NCI-H128 (cell line): ENCODE measurements at regions not wholly inside any gene's neighbourhood (a gene's known extent, or its start where the extent isn't known, plus 50 kb on each side); places are given as distances from the start of the nearest gene placed in this dataset.
"Not testable (repeated sequence)": the region's sequence is repeated elsewhere in the genome, so short reads cannot be mapped to it uniquely, and the experiment has no call there.

ENCODE experiments used
- DNase-seq: peaks from one replicate; lab custom pipeline; 2025; ENCODE audit not compliant: unreplicated experiment; lab: John Stamatoyannopoulos, UW

DNA sequence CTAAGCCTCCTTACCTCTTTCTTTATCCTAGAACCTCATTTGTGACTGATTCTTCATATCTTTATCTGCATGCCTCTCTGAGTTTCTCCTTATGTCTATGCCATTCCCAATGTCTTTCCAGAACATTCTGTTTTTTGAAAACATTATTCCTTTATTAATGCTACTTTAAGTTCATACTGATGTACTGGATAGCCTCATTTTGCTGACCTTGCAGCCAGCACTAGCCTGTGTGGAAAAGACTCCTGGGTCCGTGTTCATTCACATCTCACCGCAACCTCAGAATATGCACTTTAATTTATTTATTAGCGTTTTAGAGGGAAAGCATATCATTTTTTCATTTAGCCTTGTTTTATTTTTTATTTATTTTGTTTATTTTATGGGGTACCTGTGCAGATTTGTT, 208.1 kb upstream of the NPVF start:
- DNase-seq = no peak

DNA sequence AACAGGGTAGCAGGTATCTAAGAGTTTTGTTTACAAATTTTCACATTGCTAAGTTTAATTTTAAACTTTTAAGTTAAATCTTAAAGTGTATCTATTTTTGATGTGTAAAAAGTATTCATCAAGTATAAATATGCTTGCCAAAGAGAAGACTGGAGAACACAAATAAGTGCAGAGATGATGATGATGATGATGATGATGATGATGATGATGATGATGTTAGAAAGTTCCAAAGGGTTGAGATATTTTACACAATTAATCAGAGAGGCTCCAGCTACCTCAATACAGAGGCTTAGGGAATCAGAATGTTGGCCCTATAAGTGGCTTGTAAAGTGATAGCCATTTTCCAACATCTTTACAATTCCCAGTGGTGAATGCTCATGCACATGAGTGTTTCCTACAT, 209.0 kb upstream of the NPVF start:
- no peak for DNase-seq

DNA sequence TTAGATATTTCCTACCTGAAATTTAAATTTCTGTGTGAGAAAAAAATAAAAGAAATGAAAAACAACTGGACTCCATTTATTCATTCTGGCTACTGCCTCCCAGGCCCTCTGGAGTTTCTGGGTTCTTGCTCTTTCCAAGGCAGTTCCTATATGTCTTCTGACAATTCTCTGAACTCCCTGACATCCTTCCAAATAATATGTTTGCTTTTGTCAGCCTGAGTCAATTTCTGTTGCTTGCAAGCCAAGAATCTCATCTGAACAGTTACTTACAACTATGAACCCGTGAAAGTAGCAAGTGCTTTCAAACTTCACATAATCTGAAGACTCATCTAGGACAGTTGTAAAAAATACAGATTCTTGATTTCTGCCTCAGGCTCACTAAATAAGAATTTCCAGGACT, 216.7 kb upstream of the NPVF start:
- no peak for DNase-seq

DNA sequence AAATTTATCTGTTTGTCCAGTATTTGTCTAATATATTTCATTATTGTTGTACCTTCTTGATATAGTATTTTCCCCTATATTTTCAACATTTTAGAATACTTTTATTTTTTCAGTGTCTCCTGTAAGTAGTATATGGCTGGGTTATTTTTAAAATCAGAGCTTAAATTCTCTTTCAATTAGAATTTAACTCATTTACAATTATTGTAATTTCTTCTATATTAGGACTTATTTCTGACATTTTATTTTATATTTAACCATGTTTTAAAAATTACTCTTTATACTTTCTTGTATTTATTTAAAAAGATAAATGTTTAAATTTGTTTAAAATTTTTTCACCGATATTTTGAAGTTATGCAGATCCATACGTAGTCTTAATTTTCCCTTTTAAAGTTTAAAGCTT, 220.0 kb upstream of the NPVF start:
- DNase-seq = no peak

DNA sequence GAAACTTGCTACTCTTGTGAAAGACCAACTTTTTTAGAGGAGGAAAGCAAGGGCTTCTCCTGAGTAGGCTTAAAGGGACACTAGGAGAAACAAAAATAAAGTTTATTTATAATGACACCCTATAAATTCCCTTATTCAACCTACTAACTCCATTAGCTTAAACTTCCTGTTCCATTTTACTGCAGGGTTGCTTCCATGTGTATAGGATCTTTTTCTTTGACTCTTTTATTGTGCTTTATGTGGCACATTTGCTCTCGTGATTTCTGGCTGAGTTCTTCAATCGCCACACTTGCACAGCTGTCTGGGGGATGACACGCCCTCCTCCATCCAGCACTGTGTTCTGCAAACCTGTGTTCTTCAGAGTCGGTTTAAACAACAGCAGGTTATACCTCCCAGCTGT, 225.7 kb upstream of the NPVF start:
- no peak for DNase-seq

DNA sequence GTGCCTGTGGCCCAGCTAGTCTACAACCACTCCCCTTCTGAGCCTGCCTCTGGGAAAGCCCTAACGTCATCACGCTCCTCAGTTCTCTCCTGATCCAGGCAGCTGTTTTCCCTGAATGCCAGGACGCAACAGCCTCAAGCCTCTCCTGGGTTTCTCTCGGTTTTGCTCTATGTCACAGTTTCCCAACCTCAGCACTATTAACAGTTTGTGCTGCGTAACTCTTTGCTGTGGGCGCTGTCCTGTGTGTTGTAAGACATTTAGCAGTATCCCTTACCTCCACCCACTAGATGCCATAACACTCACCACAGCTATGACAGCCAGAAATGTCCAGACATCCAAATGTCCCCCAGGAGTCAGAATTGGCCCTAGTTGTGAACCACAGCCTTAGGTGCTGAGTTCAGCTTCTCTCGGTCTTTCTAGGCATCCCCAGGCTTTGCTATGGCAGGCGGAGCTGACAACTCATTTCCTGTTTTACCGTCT, 226.3 kb upstream of the NPVF start:
- DNase-seq = no peak

DNA sequence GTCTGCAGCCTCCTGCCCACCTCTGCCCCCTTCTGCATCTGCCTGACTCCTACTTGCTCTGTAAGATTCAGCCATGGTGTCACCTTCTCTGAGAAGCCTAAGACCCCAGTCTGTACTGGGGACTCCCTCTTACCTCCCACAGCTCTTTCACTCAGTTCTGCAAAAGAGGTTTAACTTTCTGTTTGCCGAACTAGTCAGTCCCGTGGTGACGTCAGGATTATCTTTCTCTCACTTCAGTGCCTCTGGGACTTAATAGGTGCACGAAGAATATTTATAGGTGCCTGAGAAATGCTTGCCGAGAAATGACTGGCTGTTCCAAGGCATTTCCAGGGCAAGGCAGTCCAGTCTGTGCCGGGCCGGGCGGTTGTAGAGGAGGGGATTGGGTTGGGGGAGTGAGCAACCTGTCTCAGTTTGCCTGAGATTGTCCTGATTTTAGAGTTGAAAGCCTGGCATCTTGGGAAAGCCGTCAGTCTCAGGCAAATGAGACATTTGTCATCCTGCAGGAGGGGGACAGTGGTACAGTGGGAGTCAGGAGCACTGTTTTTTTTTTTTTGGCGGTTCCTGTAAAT, 227.5 kb upstream of the NPVF start:
- no peak for DNase-seq

DNA sequence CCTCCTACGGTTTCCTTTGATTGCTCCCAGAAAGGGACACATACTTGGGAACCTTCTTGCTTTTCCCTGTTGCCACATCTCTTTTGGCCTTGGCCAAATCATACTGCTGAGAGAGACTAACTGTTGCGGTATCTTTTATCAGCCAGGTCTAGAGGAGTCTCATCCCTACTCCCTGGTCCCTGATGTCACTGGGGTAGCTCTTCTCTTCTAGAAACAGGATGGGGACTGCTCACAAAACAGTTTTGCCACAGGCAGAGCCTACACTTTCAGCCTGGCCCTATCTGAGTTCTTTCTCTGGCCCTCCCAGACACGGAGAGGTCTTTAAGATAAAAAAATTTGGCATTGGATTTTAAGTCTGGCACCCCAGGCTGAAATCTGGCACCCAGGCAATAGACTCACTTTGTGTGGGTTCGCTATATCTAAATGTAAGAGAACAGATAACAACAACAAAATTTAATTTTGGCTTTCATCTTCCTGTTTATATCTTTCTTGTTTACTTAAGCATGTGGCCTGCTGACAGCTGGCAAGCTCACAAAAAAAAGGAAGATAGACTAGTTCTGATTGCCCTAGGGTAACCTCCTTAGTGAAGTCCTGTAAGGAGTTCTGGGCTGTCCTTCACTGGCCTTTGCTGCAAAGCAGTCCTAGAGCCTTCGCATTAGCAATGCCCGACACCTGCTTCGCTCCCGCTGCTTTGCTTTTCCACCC, 228.3 kb upstream of the NPVF start:
- no peak for DNase-seq

DNA sequence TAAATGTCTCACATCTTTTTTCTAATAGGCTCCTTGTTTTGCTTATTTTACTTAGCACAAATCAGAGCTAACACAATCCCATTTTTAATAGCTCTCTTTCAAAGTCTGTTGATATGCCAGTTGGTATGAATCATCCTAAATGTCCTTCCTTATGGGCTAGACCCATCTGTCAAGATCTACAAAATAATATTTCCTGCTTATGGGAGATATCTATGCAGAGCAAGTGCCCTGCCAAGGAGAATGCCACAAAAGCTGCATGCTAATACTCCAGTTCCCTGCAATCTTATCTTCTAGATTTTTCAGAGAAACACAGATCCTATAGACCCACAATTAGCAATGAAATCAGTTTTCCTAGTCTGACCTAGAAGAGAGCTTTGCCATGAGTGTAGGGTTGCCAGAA, 230.8 kb upstream of the NPVF start:
- DNase-seq = no peak

DNA sequence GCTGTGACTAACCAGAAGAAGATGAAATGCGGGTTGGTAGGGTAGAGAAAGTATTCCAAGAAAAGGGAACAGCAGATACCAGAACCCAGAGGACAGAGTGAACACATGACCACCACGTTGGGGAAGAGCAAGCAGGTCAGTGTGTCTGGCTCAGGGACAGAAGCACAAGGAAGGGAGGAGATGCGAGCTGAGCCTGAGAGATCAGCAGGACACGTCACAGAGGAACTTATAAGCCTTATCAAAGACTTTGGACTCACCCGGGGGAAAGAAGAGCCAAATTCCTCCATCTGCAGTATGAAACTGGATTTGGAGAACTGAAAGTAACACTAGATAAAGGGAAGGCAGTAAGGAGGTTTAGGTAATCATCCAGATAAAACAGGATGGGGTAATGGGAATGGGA, 232.1 kb upstream of the NPVF start:
- DNase-seq = no peak

DNA sequence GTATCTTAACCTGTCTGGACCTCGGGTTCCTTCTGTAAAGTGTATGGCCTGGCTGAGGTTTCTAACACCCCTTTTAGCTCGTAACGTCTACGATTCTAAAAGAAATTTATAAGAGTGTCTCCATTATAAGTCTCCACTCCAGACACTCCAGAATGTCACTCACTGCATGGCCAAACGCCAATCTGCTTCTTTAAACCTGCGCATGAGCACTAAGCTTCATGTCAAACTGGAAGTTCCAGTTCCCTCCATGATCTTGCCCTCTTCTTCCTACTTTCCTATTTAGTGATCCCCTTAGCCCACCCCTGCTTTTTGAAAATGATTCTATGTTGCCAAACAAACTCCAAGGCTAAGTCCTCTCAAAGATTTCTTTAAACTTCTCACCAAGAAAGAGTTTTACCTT, 241.4 kb upstream of the NPVF start:
- no peak for DNase-seq

DNA sequence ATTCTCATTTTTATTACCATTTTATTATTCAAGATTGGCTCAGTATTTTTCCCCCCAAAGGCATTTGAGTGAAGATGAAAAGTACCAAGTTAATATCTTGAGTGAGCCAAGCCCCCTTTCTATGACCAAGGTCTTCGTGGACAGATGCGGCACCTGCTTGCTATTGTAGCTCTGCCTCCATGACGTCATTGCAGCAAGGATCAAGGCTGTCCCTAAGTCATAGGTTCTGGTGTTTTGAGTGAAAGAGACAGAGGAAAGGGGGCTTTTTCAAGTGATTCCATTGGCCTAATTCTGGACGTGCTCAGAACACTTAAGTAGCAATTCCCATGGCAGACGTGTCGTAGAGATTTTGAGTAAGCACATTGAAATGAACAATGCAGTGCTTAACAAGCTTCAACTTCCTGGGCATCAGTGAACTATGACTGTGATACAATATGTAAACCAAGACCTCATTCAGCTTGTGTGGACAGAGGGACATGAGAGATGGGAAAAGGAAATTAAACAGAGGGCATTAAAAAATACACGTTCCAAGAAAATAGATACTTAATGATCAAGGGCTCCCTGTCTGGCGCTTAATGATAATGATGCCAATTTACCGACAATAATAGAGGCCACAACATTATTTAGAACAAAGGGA, 248.7 kb upstream of the NPVF start:
- no peak for DNase-seq

DNA sequence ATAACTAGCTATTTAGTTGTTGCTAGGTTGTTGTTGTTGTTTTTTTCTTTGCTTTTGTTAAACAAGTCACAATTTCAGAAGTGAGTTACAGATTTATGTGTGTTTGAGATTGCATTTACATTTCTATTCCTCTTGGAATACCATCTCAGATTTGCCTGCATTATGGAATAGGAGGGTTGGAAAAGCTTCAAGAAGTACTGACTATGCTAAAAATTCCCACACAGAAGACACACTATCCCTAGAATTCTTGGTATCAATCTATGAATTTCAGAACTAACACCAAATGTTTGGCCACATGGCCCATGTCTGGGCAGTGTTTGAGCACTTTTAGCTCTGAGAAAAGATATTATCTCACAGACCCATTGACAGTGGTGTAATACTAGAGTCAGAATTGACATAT, 249.9 kb upstream of the NPVF start:
- DNase-seq = not testable (repeated sequence)

DNA sequence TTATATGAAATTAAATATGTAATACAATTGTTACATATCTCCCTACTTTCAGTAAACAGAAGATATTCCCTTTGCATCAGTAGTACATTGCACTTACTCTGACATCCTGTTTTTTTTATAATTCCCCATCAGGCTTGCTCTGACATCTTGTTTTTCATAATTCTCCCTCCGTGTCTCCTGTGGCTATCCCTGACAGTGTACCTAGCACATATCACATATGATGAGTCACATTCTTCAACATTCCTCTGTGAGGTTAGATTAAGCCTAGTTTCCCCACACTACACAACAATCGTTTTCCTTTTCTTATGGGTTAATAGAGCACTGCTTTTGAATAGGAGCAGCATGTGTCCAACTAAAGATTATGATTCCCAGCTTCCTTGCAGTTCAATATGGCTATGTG, 250.6 kb upstream of the NPVF start:
- no peak for DNase-seq

DNA sequence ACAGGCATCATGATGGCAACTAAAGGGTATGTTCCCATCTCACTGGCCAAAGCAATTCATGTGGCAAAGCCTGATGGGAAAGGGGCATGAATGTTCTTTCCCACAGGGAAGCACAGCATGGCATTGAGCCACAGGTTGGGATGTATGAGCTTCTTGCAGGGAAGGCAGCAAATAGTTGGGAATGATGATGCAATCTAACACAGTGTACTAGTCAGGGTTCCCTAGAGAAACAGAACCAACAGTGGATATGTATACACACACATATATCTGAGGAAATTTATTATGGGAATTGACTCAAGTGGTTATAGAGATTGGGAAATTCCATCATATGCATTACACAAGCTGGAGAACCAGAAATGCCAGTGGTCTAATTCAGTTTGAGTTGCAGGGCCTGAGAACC, 253.6 kb upstream of the NPVF start:
- no peak for DNase-seq

DNA sequence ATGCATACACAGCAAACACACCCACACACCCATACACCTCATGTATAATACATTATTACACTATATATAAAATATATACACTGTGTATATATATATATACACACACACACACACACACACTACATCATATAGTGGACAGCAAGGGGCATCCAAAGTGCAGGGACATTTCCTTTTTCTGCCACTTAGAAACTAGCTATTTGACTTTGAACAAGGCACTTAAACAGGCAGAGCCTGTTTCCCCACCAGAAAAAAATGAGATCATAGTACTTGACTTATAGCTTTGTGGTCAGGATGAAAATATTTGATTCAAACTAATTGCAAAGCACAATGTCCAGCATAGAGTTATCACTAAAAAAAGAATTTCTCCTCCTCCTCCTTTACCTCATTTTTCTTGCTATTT, 254.3 kb upstream of the NPVF start:
- no peak for DNase-seq

DNA sequence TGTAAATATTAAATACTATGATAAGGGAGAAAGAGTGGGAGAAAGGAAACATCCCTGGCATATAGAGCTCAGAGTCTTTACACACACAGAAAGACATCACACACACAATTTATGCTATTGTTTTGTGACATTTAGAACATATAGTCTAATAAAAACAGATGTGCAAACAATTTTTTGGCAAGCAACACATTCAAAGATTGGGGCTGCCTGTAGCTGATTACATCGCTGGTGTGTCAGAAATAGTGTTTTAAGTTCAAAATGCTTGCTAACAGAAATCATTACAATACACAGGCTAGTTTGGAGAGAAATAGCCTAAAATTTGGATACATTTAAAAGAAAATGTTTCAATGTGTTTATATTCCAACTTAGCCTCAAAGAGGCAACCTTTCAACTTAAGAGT, 256.7 kb upstream of the NPVF start:
- DNase-seq = no peak

DNA sequence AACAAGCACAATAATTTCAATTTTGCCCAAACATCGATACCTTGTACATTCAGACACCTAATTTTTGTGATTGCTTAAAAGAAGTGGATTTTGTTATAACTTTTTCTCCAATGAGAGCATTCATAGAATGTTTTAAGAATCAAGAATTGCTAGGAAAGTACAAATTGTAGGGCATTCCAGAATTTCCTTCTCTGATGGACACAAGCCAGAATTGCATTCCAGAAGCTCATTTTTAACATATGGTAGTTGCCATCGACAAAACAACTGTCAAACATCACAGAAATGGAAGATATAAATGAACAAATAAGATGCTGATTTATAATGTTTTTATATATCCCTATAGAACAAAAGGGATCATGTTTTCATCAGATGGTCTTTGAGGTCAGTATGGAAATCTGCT, 258.4 kb upstream of the NPVF start:
- DNase-seq = no peak

DNA sequence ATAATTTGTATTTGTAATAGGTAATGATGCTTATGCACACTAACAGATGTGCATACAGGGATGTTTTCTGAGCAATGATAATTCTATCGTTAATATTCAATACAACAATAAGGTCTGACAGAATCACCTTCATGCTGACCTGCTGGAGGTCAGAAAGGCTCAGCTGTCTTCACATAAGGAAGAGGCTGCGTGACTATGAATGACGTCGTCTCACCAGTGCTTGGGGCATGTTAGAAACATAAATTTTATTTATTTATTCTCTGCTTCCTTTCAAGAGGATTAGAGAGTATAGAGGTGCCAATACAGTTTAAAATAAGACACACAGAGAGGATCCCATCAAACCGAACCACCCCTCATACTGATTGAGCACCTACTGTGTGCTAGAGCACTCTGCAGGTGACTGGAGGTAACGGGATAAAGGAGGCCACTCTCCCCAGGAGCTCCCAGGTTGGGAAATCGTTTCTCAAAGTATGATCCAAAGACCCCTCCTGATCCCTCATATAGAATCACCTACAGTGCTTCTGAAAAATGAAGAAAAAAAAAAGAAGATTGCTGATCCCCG, 265.6 kb upstream of the NPVF start:
- no peak for DNase-seq

DNA sequence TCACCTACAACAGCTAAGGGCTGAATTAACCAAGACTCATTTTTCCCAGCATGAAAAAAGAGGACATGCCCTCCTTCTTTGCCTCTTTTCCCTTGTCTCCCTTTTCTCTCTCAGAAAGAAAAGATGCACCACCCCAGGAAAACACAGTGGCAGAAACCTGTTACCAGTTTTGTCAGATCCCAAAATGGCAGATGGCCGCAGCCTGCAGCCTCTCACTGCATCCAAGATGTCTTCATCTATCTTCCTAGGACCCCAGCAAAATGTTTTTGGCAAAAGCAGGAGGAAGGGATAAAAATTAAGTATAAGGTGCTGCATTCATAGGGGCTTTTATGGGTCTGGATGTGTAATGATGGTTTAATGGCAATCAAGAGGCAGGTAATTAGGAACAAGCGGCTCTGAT, 266.6 kb upstream of the NPVF start:
- DNase-seq = no peak

DNA sequence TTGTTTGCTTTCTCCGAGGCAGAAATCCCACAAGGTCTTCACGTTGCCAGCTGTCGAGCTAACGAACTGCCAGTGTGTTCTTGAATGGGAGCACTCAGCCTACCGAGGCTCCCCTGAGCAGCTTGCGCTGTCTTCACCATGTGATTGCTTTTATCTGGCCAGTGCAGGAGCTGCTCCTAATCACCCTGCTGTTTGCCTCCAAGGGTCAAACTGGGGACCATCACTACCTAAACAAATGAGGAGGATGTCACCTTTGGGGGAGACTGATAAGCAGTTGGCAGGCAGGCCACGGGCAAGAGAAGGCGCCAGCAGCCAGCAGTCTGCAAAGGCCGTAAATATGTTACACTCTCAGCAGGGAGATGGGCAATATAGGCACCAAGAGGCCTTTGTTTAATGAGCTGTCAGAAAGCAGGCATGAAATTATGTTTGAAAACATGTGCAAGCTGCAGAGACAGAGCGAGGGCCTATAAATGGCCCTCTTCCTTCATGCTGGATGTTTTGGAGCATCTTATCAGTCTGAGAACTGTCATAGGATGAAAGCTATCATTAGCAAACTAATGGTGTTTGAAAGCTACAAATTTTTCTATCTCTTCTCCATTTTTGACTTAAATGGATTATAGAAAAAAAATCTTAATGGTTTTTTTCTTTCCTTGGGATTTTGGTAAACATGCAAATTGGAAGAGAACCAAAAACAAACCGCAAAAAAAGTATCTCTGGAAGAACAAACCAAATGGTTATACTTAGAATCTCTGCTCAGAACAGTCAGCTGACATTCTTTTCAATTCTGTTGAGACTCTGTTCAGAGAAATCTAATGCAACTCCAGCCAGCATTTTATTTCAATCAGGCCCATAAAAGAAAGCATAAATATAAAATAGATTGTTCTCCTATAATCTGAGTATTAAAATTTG, 267.3 kb upstream of the NPVF start:
- DNase-seq = no peak
